Activated CD4-positive, alpha-beta T cell treated with anti-CD3 and anti-CD28 coated beads, Interleukin-2, amount 50 U/mL, for 16 hours (primary cell): ENCODE measurements at regions not wholly inside any gene's neighbourhood (a gene's known extent, or its start where the extent isn't known, plus 50 kb on each side); places are given as distances from the start of the nearest gene placed in this dataset.

Experiments used
- DNase-seq: peaks from one replicate; pipeline ENCODE4 v3.0.0-alpha.2; 2020

DNA sequence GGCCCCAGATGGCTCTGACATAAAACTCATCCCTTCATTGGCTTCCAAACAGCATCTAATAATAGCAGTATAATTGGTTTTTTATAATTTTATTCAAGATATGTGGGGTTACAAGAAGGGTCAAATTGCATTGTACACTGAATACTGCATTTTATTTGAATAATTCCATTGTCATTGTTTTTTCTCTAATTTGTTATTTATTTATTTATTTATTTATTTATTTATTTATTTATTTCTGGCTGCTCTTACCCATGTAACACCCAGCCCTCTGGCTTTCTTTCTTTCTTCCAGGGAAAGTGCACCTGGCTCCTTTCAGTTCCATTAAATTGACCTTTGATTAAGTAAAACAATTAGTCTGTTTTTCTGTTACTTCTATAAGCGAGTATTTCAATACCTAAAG is 210.1 kb downstream of the CDH9 start:
- no peak for DNase-seq

DNA sequence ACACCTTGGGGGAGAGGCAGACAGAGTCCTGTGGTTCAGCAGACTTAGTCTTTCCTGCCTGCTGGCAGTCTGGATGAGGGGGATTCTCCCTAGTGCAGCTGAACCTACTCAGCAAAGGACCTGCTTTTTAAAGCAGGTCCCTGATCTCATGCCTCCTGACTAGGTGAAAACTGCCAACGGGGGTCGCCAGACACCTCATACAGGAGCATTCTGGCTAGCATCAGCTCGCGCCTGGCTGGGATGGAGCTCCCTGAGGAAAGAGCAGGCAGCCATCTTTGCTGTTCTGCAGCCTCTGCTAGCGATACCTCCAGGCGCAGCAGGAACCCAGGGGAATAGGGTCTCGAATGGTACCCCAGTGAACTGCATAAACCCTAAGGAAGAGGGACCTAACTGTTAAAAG is 225.2 kb downstream of the CDH9 start:
- DNase-seq: no peak

DNA sequence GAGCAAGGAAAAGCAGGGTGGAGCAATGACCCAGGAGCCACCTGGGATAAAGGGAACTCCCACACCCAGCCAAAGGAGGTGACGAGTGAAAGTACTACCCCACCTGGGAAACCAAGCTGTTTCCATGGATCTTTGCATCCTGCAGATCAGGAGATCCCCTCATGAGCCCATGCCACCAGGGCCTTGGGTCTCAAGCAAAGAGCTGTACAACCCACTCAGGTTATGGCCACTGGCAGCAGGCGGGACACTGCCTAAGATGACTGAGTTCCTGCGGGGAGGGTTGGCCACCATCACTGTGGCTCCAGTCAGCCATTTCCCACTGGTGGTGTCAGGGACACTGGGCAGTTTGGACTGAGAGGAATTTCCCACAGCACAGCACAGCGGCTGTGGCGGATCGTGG is 225.7 kb downstream of the CDH9 start:
- DNase-seq: no peak

DNA sequence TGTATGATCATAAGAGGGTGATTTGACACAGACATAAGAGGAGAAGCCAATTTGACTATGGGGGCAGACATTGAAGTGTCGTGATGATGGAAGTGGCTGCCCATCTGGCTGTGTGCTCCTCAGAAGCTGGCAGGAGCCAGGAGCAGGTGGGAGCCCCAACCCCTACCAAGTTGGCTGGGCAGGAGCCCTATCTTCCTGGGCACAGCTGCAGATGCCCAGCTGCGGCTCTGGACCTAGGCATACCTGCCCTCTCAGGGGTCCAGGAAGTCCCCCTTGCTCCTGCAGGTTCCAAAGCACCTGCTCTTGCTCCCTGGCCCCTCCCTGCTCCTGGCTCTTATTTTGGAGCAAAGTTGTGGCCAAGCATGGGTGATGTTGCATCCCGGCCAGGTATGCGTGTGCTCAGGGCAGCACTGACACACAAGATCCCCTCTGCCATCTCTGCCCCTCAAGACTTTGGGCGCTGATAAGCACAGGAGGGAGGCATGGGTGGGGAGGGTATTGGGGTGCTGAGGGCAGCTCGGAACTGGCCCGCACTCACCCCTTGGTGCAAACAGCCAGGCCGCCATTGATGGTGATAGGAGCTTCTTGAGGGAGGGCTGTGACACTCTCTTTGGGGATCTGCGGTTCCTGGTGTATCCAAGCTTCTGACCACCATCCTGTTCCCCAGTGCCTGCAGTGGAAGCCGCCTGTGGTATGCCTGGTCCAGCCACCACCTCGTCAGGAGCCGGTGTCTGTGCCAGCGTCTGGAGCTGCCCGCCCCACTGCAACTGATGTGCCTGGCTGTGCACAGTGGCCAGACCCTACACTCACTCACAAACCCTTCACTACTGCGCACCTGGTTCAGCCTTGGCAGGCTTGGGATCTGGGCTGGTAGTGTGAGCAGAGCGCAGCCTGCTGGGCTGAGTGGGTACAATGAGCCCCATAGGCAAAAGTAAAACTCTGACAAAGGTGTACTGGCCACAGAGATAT is 230.9 kb downstream of the CDH9 start:
- no peak for DNase-seq

DNA sequence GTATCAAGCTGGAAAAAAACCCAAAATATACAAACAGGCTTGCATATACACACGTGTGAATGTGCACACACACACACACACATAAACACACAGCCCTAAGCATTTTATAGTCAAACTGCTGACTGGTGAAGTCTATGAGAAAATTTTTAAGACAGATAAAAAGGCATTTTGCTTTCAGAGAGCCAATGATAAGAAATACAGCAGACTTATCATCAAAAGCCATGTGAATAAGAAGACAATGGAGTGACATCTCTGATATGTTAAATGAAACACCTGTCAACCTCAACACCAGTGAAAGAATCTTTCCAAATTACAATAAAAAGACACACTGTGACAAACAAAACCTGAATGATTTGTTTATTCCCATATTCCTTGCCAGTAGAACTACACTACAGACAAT is 233.3 kb downstream of the CDH9 start:
- no peak for DNase-seq

DNA sequence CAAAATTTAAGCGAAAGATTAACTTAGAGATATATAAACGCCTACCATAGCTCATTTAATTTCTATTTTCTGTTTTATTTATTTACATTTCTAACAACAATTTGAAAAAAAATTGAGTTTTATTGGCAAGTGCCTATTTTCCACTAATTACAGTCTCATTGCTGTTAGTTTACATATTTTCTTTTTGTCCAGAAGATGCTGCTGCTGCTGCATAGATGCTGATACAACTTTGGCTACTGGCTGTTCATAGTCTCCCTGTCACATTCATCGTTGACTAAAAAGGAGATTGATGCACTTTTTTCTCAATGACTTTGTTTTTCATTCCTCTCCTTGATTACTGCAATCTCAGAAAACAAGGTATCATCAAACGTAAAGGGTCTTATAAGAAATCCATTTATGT is 235.4 kb downstream of the CDH9 start:
- no peak for DNase-seq

DNA sequence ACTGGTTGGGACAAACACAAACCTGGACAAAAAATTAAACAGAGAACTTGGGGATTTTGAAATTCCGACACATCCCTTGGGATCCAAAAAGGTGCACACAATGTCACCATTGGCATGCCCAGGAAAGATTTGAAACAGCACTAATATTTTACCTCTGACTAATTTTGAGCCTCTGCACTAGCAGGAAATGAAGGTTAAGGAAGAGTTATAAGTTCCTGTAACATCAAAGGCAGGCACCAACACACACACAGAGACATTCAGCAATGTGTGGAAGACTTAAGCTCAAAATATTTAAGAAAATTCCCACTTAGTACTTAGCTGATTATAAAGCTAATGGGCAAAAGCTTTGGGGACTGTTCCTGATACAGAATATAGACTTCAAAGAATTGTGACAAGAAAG is 247.0 kb downstream of the CDH9 start:
- DNase-seq: no peak

DNA sequence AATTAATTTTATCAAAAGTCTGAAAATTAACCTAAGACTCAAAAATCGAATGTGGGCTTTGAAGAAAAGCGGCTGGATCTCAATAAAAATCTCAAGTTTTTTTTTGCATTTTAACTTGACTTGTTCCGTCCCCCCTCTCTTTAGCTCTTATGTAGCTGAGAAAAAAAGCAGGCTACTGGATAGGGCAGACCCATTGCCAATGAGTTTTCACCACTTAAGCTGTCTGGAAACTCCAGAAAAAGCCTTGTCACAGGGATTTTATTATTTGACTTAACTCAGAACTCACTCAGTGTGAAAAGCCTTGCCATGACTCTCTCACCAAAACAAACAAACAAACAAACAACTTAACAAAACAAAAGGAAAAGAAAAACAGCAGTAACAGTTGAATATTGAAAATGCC is 247.4 kb downstream of the CDH9 start:
- no peak for DNase-seq

DNA sequence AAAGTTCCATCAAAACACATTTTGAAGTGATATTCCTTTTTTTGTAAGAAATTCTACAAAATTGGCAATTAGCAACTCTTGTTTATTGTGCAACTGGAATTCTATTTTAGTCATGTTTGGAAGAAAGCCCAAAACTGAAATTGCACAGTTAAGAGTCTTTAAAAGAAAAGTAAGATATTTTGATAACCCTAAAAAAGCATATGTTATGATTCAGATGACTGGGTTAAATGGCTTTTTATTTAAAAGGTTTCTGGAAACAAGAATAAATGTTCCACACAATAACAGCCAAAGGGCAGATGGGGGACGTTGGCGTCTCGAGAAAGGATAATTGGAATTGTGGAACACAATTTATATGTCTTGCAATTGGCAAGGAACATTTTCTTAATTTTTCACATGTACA is 275.2 kb downstream of the CDH9 start:
- no peak for DNase-seq

DNA sequence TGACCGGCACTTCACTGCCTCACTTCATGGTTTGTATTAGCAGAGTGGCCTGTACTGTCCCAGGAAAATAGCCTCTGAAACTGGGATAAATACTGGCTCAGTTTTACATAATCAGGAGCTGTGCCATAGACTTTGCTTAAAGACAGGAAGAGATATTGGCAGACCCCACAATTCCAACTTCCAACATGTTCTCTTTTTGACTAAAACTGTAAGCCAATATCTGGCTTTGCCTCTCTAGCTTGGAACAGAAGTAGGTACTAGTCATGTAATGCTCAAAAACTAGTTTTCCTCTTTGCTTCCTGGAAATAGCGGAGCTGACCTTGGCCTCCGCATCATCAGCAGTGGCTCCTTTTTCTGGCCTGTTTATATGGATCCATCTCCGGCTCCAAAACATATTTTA is 276.9 kb downstream of the CDH9 start:
- no peak for DNase-seq

DNA sequence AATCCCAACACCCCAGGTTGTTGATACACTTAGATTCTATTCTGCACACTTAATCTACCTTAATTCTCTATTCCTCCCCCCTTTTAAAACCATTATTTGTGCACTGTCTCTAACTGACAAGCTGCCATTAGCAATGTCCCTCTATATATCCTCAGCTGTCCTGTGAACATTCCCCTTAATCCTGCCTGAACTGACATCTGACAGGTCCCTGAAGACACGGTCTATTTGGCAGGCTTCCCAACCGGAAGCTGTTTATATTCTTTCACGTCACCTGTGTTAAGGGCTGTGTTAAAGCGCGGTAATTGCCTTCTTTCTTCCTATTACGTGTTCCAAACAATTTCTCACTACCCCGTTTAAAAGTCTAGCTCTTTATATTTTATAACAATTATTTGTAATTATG is 277.3 kb downstream of the CDH9 start:
- DNase-seq: no peak

DNA sequence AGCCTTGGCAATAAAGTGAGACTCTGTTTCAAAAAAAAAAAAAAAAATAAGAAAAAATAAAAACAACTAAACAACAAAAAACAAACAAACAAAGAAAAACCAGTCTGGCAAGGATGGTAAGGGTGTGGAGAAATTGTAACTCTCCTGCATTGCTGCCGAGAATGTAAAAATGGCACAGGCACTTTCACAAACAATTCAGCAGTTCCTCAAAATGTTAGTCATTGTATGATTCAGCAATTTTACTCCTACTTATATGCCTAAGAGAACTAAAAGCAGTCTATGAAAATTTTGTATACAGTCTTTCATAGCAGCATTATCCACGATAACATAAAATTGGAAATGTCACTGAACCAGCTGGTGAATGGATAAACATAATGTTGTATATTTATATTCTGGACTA is 280.4 kb downstream of the CDH9 start:
- no peak for DNase-seq

DNA sequence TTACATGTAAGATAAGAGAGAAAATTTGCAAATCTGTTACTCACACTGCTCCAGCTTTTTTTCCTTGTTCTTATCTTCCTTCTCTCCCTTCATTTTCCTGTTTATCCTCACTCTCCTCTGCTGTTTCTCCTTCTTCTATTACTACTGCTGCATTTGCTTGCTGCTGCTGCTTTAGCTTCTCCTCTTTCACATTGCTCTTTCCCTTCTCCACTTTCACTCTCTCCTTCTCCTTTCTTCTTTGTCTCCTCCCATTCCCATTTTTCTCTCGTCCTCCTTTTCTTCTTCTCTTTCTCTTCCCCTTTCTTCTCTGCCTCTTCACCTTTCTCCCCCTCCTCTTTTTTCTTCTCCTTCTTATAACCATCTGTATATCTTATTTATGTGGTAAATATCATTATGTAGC is 288.6 kb downstream of the CDH9 start:
- no peak for DNase-seq

DNA sequence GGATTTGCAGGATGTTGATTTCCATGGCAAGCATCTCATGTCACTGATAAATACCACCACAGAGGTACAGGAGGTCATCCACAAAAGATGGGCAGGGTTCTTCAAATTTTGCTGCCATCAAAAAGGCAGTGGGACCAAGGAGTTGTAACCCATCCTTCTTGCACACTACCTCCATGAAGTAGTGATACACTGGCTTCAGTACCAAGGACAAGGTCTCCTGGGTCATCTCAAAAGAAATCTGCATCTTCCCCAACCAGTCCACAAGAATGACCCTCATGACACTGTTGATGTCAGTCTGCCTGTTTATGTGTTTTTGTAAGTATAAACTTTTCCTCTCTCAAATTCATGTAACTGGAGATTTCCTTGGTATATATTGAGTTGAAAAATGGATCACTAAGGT is 298.2 kb downstream of the CDH9 start:
- no peak for DNase-seq

DNA sequence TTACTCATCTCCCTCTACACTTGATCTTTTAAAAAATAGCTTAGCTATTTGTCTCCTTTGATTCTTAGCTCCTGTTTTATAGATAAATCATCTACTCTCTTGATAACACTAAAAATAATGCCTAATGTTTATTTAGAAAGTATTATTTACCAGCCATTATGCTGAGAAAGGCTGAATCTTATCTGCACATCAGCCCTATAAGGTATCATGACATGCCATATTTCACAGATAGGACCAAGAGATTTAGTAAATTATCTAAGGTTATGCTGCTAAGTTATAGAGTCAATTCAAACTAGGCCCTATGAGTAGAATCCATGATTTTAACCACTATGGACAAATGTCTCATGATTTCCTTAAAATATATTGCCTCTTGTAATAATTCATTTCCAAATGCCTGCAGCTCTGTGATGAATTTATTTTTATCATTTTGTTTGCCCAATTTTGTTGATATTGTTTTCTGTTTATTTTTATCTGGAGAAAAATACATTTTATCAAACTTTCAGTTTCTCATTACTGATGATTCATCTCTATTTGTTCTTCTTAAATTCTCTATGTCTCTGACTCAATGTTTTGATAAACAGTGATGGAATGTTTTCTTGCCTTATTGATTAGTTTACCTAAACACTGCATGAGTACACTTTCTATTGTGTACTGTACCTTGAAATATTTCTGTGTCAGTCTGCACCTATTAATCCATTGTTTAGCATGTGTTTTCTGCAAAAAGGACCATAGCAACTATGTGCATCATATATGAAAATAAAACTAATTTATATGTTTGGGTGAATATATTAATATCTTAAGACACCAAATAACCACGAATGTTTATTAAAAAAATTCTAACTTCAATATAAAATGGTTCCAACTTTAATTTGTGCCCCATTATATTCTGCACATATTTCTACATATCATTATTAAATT is 300.8 kb downstream of the CDH9 start:
- no peak for DNase-seq

DNA sequence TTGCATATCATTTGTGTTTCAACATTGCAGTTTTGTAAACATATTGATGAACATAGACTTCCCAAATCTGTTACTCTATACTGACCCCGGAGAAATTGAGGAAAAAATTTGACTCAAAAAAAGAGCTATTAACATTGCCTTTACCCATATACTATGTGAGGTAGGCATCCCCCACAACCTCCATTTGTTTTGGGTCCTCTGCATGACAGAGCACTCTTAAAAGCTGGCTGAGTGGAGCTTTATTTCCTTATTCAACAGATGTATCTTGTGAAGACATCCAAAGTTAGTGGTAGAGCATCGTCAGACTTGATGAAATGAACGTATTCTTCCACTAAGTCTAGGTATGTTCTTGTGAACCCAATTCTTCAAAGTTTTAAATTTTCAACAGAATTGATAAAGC is 310.5 kb downstream of the CDH9 start:
- DNase-seq: no peak

DNA sequence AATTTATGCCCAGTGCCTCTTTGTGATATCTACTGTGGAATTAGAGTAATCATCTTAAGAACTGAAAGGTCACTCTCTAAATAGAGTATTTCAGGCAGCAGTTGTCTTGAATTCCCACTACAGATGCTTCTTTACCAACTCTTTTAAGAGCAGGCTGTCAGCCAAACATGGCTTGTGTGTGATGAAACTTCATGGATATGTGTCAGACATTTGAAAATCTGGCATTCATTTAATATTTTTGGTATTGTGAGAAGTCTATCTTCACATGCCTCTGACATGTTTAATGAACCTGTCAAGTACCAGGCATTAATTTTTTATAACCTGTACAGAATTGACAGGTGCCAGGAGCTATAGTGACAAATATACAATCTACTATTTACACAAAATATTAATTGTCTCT is 318.6 kb downstream of the CDH9 start:
- no peak for DNase-seq

DNA sequence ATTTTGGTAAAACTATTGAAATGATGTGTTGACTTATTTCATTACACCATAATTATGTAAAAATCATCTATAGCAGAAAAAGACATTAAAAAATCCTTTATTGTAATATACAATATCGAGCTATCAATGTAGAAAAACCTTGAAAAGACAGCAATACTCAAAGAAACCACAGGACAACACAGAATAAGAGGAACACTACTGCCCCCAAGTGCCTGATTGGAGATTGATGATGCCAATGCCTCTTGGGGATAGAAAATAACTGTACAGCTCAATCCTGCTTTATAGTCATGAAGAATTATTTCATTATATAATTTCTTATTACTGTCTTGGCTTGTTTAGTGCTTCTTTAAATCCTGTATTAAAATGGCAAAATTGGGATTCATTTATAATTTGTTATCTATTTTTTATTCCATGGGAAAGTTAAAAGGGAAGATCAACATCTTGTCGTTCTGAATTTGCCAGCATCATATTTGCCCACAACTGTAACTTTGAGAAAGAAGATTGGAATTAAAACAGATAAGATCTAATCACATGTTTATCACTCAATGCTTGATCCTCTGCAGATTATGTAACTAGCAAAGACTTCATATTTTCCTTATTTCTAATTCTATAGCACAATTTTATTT is 337.5 kb downstream of the CDH9 start:
- DNase-seq: peak; percentile 26

DNA sequence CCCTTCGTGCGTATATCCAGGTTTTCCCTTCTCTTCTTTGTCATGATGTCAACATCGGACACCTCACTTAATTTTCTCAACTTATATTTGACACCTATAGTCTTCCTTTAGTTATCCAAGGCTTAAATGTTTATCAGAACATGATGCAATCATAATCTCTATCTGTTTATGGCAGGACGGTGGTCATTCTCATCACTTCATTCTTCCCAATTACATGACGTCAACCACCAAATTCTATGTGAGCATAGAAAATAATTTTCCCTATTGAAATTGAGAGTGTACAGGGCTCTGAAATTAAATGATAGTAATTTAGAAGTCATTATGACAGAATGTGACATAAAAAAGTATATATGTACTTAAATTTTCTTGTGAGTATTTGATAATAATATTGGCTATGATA is 345.4 kb downstream of the CDH9 start:
- DNase-seq: no peak

DNA sequence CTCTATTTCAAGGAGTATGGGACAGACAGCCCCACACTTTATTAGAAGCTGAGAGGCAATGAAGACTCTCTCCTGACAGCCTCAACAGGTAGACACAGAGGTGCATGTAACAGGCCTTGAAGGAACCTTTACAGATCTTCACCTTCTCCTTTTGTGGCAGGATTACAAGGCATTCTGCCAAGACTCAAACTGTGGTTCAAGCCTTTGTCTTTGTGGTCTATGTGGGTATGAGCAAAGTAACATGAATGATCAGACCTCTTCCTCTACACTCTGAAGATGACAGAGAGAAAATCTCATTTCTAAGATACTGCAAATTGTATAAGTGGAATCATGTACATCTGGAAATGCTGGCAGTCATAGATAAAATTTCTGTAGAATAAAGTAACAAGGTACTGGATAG is 346.9 kb downstream of the CDH9 start:
- no peak for DNase-seq

DNA sequence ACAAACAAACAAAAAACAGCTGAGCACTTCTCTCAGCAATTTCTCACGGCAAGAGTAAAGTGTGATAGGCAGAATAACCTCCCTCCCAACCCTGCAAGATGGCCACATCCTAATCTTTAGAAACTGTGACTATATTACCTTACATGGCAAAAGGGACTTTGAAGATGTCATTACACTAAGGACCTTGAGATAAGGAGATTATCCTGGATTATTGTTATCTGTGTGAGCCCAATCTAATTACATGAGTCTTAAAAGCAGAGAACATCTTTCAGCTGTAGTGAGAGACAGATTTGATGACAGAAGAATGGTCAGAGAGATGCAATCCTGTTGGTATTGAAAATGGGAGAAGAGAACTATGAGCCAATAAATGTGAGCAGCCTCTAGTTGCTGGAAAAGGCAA is 347.9 kb downstream of the CDH9 start:
- DNase-seq: no peak

DNA sequence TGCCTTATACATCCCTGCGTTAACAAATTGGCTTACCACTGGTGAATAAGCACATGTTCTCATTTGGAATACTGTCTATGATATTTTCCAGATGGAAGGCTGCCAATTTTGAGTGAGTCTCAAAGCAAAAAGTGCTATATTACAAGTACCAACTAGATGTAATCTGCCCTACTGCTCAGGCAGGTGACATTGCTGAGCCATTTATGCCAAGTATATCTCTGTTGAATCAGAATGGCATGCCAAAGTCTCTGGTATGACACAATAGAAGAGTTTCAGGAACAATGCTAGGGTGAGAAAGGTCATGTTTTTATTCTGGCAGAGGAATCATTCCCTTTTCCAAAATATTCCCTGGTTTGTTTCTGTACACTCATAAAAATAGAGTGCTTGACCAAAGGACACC is 356.5 kb downstream of the CDH9 start:
- DNase-seq: no peak

DNA sequence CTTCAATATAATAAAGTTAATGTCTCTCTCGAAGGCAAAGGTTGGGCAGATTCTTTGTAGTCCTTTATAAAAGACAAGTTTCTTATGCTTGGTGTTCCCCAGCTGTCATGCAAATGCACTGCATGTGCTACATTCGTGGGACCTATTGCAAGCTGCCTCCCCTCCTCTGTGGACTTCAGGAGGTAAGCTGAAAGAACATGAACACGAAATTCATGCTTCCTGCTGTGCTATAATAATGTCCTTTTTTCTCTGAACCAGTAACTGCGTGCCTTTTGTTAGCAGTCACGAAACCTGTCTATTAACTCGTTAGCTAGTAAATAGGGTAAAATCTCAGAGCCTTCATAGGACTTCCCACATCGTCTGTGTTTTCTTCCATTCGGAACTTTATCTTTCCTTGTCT is 363.5 kb downstream of the CDH9 start:
- no peak for DNase-seq

DNA sequence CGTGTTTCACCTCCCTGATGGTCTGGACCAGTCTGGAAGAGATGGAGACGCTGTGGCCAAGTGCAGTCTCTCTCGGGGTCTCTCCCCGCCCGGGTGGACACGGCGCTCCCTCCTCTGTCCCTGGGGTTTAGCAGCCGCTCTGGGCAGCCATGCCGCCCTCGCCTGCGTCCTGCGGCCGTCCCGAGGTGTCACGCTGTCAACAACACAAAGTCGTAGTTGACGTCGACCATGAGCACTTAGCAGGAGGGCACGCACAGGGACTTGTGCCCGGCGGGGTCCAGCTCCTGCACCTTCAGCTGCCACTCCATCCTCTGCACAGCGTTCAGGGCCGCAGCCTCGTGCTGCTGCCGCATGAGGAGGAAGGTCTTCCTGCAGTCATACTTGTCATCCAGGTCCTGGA is 368.9 kb downstream of the CDH9 start:
- DNase-seq: no peak
